LHCN-M2 (cell line): ENCODE measurements at regions not wholly inside any gene's neighbourhood (a gene's known extent, or its start where the extent isn't known, plus 50 kb on each side); places are given as distances from the start of the nearest gene placed in this dataset.
A peak's percentile ranks its signal among the peaks of the same experiment; 100 is the strongest.
"Not testable (repeated sequence)": the region's sequence is repeated elsewhere in the genome, so short reads cannot be mapped to it uniquely, and the experiment has no call there.

Source experiments
- DNase-seq: peaks from one replicate; pipeline ENCODE4 v3.0.0-alpha.2; 2012; ENCODE audit warnings: low read depth

- DNase-seq: no peak
Observed at GRCh38 chr5:174520420-174521396, 203.7 kb upstream of the MSX2 start.

- DNase-seq: no peak
Observed at GRCh38 chr5:174521449-174521848, 202.9 kb upstream of the MSX2 start.

GRCh38 chr5:174522480-174523260 lies 201.7 kb upstream of the MSX2 start:
- no peak for DNase-seq

- DNase-seq: no peak
Observed at GRCh38 chr5:174523311-174524071, 200.9 kb upstream of the MSX2 start.

- no peak for DNase-seq
Observed at GRCh38 chr5:174524351-174524750, 200.0 kb upstream of the MSX2 start.

- no peak for DNase-seq
Observed at GRCh38 chr5:174526177-174526576, 198.2 kb upstream of the MSX2 start.

- no peak for DNase-seq
Observed at GRCh38 chr5:174527916-174528540, 196.4 kb upstream of the MSX2 start.

GRCh38 chr5:174528821-174529544 lies 195.4 kb upstream of the MSX2 start:
- no peak for DNase-seq

GRCh38 chr5:174529925-174530681 lies 194.3 kb upstream of the MSX2 start:
- DNase-seq: no peak

GRCh38 chr5:174531782-174532191 lies 192.6 kb upstream of the MSX2 start:
- DNase-seq: no peak

GRCh38 chr5:174532455-174533453 lies 191.6 kb upstream of the MSX2 start:
- peak; percentile 69 for DNase-seq

- peak; percentile 51 for DNase-seq
Observed at GRCh38 chr5:174533751-174534241, 190.6 kb upstream of the MSX2 start.

- no peak for DNase-seq
Observed at GRCh38 chr5:174535669-174536068, 188.7 kb upstream of the MSX2 start.

GRCh38 chr5:174539823-174540222 lies 184.6 kb upstream of the MSX2 start:
- not testable (repeated sequence) for DNase-seq

- DNase-seq: no peak
Observed at GRCh38 chr5:174542037-174542436, 182.3 kb upstream of the MSX2 start.

- no peak for DNase-seq
Observed at GRCh38 chr5:174542471-174542870, 181.9 kb upstream of the MSX2 start.

GRCh38 chr5:174545926-174546325 lies 178.5 kb upstream of the MSX2 start:
- no peak for DNase-seq

- DNase-seq: no peak
Observed at GRCh38 chr5:174547814-174548213, 176.6 kb upstream of the MSX2 start.
